GM20000 (cell line): ENCODE measurements at regions not wholly inside any gene's neighbourhood (a gene's known extent, or its start where the extent isn't known, plus 50 kb on each side); places are given as distances from the start of the nearest gene placed in this dataset.

Experiments used
- DNase-seq: peaks from one replicate; pipeline ENCODE4 v3.0.0; 2012; ENCODE audit warnings: low spot score
- TF ChIP-seq, protein P1 (sequence below): IDR thresholded peaks from 2 replicates; pipeline ENCODE4 v1.5.1; 2012; ENCODE audit warnings: mild to moderate bottlenecking, control low read depth; ENCODE audit errors: extremely low read depth, missing control alignments

- TF ChIP-seq, protein P1, sequence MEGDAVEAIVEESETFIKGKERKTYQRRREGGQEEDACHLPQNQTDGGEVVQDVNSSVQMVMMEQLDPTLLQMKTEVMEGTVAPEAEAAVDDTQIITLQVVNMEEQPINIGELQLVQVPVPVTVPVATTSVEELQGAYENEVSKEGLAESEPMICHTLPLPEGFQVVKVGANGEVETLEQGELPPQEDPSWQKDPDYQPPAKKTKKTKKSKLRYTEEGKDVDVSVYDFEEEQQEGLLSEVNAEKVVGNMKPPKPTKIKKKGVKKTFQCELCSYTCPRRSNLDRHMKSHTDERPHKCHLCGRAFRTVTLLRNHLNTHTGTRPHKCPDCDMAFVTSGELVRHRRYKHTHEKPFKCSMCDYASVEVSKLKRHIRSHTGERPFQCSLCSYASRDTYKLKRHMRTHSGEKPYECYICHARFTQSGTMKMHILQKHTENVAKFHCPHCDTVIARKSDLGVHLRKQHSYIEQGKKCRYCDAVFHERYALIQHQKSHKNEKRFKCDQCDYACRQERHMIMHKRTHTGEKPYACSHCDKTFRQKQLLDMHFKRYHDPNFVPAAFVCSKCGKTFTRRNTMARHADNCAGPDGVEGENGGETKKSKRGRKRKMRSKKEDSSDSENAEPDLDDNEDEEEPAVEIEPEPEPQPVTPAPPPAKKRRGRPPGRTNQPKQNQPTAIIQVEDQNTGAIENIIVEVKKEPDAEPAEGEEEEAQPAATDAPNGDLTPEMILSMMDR, result no peak
- no peak for DNase-seq
Measured at GRCh38 chr2:220502539-220502938, 875.1 kb downstream of the SLC4A3 start.

GRCh38 chr2:220503431-220503830 lies 876.0 kb downstream of the SLC4A3 start:
- no peak for DNase-seq
- TF ChIP-seq, protein P1, result no peak

GRCh38 chr2:220504938-220505503 lies 877.6 kb downstream of the SLC4A3 start:
- DNase-seq, result no peak
- TF ChIP-seq, protein P1, result no peak

DNA sequence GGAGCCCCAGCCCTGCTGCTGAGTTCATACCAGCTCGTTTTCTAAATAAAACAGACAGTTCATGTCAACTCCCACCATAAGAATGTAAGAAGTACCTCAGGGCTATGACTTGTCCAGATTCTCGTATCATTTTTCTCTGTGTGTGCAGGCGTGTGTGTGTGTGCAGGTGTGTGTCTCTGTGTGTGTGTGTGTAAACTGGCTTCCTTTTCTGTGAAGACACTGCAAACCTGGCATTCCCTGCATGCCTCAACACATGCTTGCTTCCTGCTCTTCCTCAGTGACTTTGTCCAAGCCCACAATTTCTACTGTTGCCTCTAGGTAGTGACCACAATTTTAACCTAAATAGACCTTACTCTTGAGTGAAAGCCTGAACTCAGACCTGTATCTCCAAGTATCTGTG lies 879.0 kb downstream of the SLC4A3 start:
- TF ChIP-seq, protein P1, result no peak
- no peak for DNase-seq

DNA sequence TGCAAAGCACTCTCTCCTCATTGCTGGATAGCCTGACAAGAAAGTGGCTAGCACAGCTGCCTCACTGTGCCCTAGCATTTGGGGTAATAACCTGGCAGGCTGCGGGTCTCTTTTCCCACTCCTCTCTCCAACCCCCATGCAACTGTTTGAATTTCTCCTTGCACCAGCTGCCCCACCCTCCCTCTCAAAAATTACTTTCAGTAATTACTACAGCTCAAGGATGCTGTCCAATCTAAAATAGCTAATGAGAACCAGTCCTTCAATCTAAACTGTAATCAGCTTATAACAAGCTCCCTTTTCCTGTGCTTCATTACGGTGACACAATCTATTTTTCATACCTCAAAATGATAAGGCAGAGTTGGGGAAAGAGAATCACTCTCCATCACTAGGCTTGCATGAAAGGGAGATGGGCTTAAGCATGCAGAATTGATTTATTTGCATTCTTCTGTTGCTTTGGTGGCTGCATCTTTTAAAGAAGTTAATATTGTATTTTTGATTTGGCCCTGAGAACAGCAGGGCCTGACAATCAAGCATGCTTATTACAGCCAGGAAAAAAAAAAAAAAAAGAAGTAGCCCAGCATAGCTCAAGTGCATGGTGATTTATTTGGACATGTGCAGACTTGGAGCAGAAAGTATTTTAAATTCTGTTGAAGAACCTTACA lies 881.8 kb downstream of the SLC4A3 start:
- DNase-seq, result no peak
- TF ChIP-seq, protein P1, result no peak

GRCh38 chr2:220509966-220510365 lies 882.5 kb downstream of the SLC4A3 start:
- no peak for DNase-seq
- TF ChIP-seq, protein P1, result no peak

- TF ChIP-seq, protein P1, result no peak
- no peak for DNase-seq
Measured at GRCh38 chr2:220510668-220511067, 883.2 kb downstream of the SLC4A3 start.
